CD4-positive, alpha-beta T cell treated with Interleukin-21 for 1 hour (primary cell): ENCODE measurements at regions not wholly inside any gene's neighbourhood (a gene's known extent, or its start where the extent isn't known, plus 50 kb on each side); places are given as distances from the start of the nearest gene placed in this dataset.

Source experiments
- DNase-seq: peaks from one replicate; pipeline ENCODE4 v3.0.0-alpha.2; 2020

GRCh38 chr11:37699644-37700043 lies 1101.6 kb upstream of the RAG2 start:
- DNase-seq: no peak

- DNase-seq: no peak
These were observed 1097.2 kb upstream of the RAG2 start for GRCh38 chr11:37695283-37695682.

- no peak for DNase-seq
These were observed 1091.9 kb upstream of the RAG2 start for GRCh38 chr11:37689951-37690350.

- DNase-seq: no peak
These were observed 1090.4 kb upstream of the RAG2 start for GRCh38 chr11:37688456-37688855.

- DNase-seq: no peak
These were observed 1089.1 kb upstream of the RAG2 start for GRCh38 chr11:37687130-37687529.

- no peak for DNase-seq
These were observed 1073.3 kb upstream of the RAG2 start for GRCh38 chr11:37671321-37671720.

- no peak for DNase-seq
These were observed 1068.9 kb upstream of the RAG2 start for GRCh38 chr11:37666960-37667359.

GRCh38 chr11:37657645-37658044 lies 1059.6 kb upstream of the RAG2 start:
- no peak for DNase-seq

GRCh38 chr11:37647767-37648166 lies 1049.7 kb upstream of the RAG2 start:
- DNase-seq: no peak

GRCh38 chr11:37643968-37644367 lies 1045.9 kb upstream of the RAG2 start:
- no peak for DNase-seq

GRCh38 chr11:37642296-37642695 lies 1044.3 kb upstream of the RAG2 start:
- no peak for DNase-seq

- DNase-seq: no peak
These were observed 1034.7 kb upstream of the RAG2 start for GRCh38 chr11:37632748-37633147.

- no peak for DNase-seq
These were observed 1032.8 kb upstream of the RAG2 start for GRCh38 chr11:37630866-37631265.

GRCh38 chr11:37623778-37624177 lies 1025.7 kb upstream of the RAG2 start:
- DNase-seq: no peak

GRCh38 chr11:37621662-37622061 lies 1023.6 kb upstream of the RAG2 start:
- DNase-seq: no peak

- no peak for DNase-seq
These were observed 1018.3 kb upstream of the RAG2 start for GRCh38 chr11:37616291-37616690.

- DNase-seq: no peak
These were observed 1015.0 kb upstream of the RAG2 start for GRCh38 chr11:37613031-37613430.

GRCh38 chr11:37612146-37612545 lies 1014.1 kb upstream of the RAG2 start:
- DNase-seq: no peak

- no peak for DNase-seq
These were observed 1007.2 kb upstream of the RAG2 start for GRCh38 chr11:37605229-37605628.

GRCh38 chr11:37598381-37598780 lies 1000.3 kb upstream of the RAG2 start:
- no peak for DNase-seq

GRCh38 chr11:37597776-37598175 lies 999.7 kb upstream of the RAG2 start:
- no peak for DNase-seq

GRCh38 chr11:37595845-37596244 lies 997.8 kb upstream of the RAG2 start:
- DNase-seq: no peak

- DNase-seq: no peak
These were observed 976.3 kb upstream of the RAG2 start for GRCh38 chr11:37574361-37574760.

GRCh38 chr11:37572491-37573171 lies 974.6 kb upstream of the RAG2 start:
- DNase-seq: no peak

- DNase-seq: no peak
These were observed 973.2 kb upstream of the RAG2 start for GRCh38 chr11:37571246-37571645.

GRCh38 chr11:37560991-37561390 lies 963.0 kb upstream of the RAG2 start:
- no peak for DNase-seq
